LNCAP (cell line): ENCODE measurements at regions not wholly inside any gene's neighbourhood (a gene's known extent, or its start where the extent isn't known, plus 50 kb on each side); places are given as distances from the start of the nearest gene placed in this dataset.

Source experiments
- TF ChIP-seq, protein P1 (sequence below): fragments of 450-650 bp; IDR thresholded peaks from 2 replicates; pipeline ENCODE4 v1.5.1; 2017; ENCODE audit warnings: mild to moderate bottlenecking

DNA sequence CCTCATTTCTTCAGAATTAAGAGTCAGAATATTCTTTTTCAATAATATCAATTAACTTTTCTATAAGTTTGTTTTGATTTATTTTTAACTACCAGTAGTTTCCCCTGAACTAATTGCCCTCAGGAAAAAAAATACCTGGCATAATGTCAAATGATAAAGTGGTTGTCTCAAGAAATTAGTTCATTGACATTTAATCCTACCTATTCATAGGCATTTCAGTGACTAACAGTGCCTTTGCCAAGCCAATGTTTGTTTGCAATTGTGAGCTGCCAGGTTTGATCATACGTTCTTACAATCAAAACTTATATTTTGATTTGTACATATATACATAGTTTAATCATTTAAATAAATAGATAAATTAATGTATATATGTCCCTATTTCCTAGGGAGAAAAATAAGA lies 267.3 kb upstream of the MC4R start:
- TF ChIP-seq, protein P1, sequence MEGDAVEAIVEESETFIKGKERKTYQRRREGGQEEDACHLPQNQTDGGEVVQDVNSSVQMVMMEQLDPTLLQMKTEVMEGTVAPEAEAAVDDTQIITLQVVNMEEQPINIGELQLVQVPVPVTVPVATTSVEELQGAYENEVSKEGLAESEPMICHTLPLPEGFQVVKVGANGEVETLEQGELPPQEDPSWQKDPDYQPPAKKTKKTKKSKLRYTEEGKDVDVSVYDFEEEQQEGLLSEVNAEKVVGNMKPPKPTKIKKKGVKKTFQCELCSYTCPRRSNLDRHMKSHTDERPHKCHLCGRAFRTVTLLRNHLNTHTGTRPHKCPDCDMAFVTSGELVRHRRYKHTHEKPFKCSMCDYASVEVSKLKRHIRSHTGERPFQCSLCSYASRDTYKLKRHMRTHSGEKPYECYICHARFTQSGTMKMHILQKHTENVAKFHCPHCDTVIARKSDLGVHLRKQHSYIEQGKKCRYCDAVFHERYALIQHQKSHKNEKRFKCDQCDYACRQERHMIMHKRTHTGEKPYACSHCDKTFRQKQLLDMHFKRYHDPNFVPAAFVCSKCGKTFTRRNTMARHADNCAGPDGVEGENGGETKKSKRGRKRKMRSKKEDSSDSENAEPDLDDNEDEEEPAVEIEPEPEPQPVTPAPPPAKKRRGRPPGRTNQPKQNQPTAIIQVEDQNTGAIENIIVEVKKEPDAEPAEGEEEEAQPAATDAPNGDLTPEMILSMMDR = no peak

- TF ChIP-seq, protein P1 = no peak
Observed at GRCh38 chr18:60643009-60643408, 270.4 kb upstream of the MC4R start.

DNA sequence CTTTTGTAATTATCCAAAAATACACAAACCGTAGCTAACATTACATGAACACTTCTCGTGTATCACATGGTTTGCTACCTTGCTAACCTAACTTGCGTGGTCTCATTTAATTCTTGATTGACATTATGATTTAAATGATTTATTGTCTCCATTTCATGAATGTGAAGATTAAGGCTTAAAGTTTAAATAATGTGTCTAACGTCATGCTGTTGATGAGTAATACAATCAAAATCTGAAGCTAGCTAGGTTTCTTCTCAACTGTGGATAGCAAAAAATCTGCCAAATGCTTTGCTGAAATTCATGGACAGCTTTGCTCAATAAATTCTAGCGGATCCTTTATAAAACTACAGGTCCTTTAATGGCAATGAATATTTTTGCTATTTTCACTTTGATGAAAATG lies 274.1 kb upstream of the MC4R start:
- TF ChIP-seq, protein P1 = no peak

GRCh38 chr18:60649107-60649506 lies 276.5 kb upstream of the MC4R start:
- TF ChIP-seq, protein P1 = no peak

- TF ChIP-seq, protein P1 = no peak
Observed at GRCh38 chr18:60649842-60650536, 277.4 kb upstream of the MC4R start.

- TF ChIP-seq, protein P1 = no peak
Observed at GRCh38 chr18:60654298-60654697, 281.7 kb upstream of the MC4R start.

DNA sequence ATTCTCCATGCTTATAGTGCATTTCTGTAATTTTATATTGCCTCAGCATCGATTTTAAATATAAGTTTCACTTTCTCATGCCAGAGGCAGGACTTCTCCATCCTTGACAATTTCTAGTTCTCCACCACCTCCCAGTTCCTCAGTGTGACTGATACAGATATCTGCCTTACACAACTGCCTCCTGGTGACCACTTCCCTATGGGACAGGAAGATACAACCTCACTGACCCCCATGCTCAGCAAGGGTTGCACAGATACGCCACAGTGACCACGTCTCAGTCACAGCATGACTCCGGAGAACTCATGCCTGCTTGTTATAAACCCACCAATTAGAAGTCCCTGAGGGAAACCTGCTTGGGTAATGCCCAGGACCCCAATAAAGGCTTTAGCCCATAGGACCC lies 284.0 kb upstream of the MC4R start:
- TF ChIP-seq, protein P1 = no peak

- TF ChIP-seq, protein P1 = no peak
Observed at GRCh38 chr18:60662491-60662890, 289.9 kb upstream of the MC4R start.
